ENCODE measurements at regions not wholly inside any gene's neighbourhood (a gene's known extent, or its start where the extent isn't known, plus 50 kb on each side); places are given as distances from the start of the nearest gene placed in this dataset.
"Not testable (repeated sequence)": the region's sequence is repeated elsewhere in the genome, so short reads cannot be mapped to it uniquely, and the experiment has no call there.

GRCh38 chr6:978937-979685, 286.2 kb upstream of the EXOC2 start:
- no peak for DNase-seq

- DNase-seq = not testable (repeated sequence)
Measured at GRCh38 chr6:977226-977625, 284.3 kb upstream of the EXOC2 start.

- DNase-seq = no peak
Measured at GRCh38 chr6:971981-972640, 279.2 kb upstream of the EXOC2 start.

GRCh38 chr6:968791-969190, 275.9 kb upstream of the EXOC2 start:
- DNase-seq = no peak

- DNase-seq = no peak
Measured at GRCh38 chr6:967701-968100, 274.8 kb upstream of the EXOC2 start.

- no peak for DNase-seq
Measured at GRCh38 chr6:965343-965742, 272.4 kb upstream of the EXOC2 start.

GRCh38 chr6:963456-963855, 270.5 kb upstream of the EXOC2 start:
- no peak for DNase-seq

- DNase-seq = no peak
Measured at GRCh38 chr6:961407-961960, 268.5 kb upstream of the EXOC2 start.

GRCh38 chr6:960356-960755, 267.4 kb upstream of the EXOC2 start:
- no peak for DNase-seq

GRCh38 chr6:958488-958887, 265.5 kb upstream of the EXOC2 start:
- DNase-seq = no peak

- DNase-seq = no peak
Measured at GRCh38 chr6:951399-952181, 258.7 kb upstream of the EXOC2 start.

- no peak for DNase-seq
Measured at GRCh38 chr6:947235-947934, 254.4 kb upstream of the EXOC2 start.

GRCh38 chr6:946546-946945, 253.6 kb upstream of the EXOC2 start:
- no peak for DNase-seq

- no peak for DNase-seq
Measured at GRCh38 chr6:939526-940252, 246.8 kb upstream of the EXOC2 start.

GRCh38 chr6:938916-939315, 246.0 kb upstream of the EXOC2 start:
- no peak for DNase-seq

- no peak for DNase-seq
Measured at GRCh38 chr6:938271-938905, 245.4 kb upstream of the EXOC2 start.

- no peak for DNase-seq
Measured at GRCh38 chr6:935582-935981, 242.6 kb upstream of the EXOC2 start.

- DNase-seq = no peak
Measured at GRCh38 chr6:934686-935085, 241.7 kb upstream of the EXOC2 start.

- DNase-seq = not testable (repeated sequence)
Measured at GRCh38 chr6:931919-932318, 239.0 kb upstream of the EXOC2 start.

GRCh38 chr6:927157-927556, 234.2 kb upstream of the EXOC2 start:
- no peak for DNase-seq

- no peak for DNase-seq
Measured at GRCh38 chr6:925656-926213, 232.8 kb upstream of the EXOC2 start.
